GM21447 (cell line): ENCODE measurements at regions not wholly inside any gene's neighbourhood (a gene's known extent, or its start where the extent isn't known, plus 50 kb on each side); places are given as distances from the start of the nearest gene placed in this dataset.
"Not testable (repeated sequence)": the region's sequence is repeated elsewhere in the genome, so short reads cannot be mapped to it uniquely, and the experiment has no call there.

Experiments used
- ATAC-seq: cut with Tn5 transposase; IDR thresholded peaks from one replicate; pipeline ENCODE4 v1.9.1; 2021; ENCODE audit not compliant: unreplicated experiment

GRCh38 chr1:222187566-222188332 is 360.2 kb downstream of the HHIPL2 start:
- ATAC-seq, result no peak

GRCh38 chr1:222182641-222183040 is 365.3 kb downstream of the HHIPL2 start:
- no peak for ATAC-seq

GRCh38 chr1:222181191-222181590 is 366.7 kb downstream of the HHIPL2 start:
- ATAC-seq, result no peak

- not testable (repeated sequence) for ATAC-seq
These were observed 370.4 kb downstream of the HHIPL2 start for GRCh38 chr1:222177496-222177895.

GRCh38 chr1:222171005-222171404 is 376.9 kb downstream of the HHIPL2 start:
- peak; percentile 64 for ATAC-seq

- ATAC-seq, result no peak
These were observed 379.3 kb downstream of the HHIPL2 start for GRCh38 chr1:222168621-222169020.

- ATAC-seq, result no peak
These were observed 380.0 kb downstream of the HHIPL2 start for GRCh38 chr1:222167896-222168295.

GRCh38 chr1:222167111-222167510 is 380.8 kb downstream of the HHIPL2 start:
- peak; percentile 49 for ATAC-seq

- no peak for ATAC-seq
These were observed 382.3 kb downstream of the HHIPL2 start for GRCh38 chr1:222165629-222166028.

GRCh38 chr1:222163895-222164294 is 384.0 kb downstream of the HHIPL2 start:
- no peak for ATAC-seq

- no peak for ATAC-seq
These were observed 386.2 kb downstream of the HHIPL2 start for GRCh38 chr1:222161676-222162075.

- ATAC-seq, result no peak
These were observed 390.3 kb downstream of the HHIPL2 start for GRCh38 chr1:222157612-222158011.

GRCh38 chr1:222140206-222140605 is 398.3 kb upstream of the DUSP10 start:
- ATAC-seq, result no peak

- no peak for ATAC-seq
These were observed 396.2 kb upstream of the DUSP10 start for GRCh38 chr1:222138095-222138494.

- ATAC-seq, result no peak
These were observed 395.0 kb upstream of the DUSP10 start for GRCh38 chr1:222136869-222137268.

- no peak for ATAC-seq
These were observed 387.2 kb upstream of the DUSP10 start for GRCh38 chr1:222129041-222129440.

GRCh38 chr1:222127526-222128152 is 385.8 kb upstream of the DUSP10 start:
- no peak for ATAC-seq

GRCh38 chr1:222127096-222127495 is 385.2 kb upstream of the DUSP10 start:
- no peak for ATAC-seq

GRCh38 chr1:222126052-222126451 is 384.2 kb upstream of the DUSP10 start:
- no peak for ATAC-seq

- ATAC-seq, result no peak
These were observed 382.7 kb upstream of the DUSP10 start for GRCh38 chr1:222124602-222125001.

- no peak for ATAC-seq
These were observed 381.2 kb upstream of the DUSP10 start for GRCh38 chr1:222123111-222123510.

- ATAC-seq, result no peak
These were observed 375.9 kb upstream of the DUSP10 start for GRCh38 chr1:222117809-222118208.
